HEK293 (cell line): ENCODE measurements at regions not wholly inside any gene's neighbourhood (a gene's known extent, or its start where the extent isn't known, plus 50 kb on each side); places are given as distances from the start of the nearest gene placed in this dataset.

ENCODE experiments used
- CTCF ChIA-PET: fragments of 350-600 bp; formaldehyde crosslinking; extraction: SDS; loops from one replicate; lab custom pipeline; 2021; ENCODE audit warnings: antibody characterized with exemption; lab: Yijun Ruan, JAX
- POLR2A ChIA-PET: fragments of 300-600 bp; formaldehyde crosslinking; extraction: SDS; loops from one replicate; lab custom pipeline; 2020; ENCODE audit warnings: antibody characterized with exemption, inconsistent platforms; lab: Yijun Ruan, JAX
- H3K27ac ChIP-seq: fragments of 200-500 bp; sonication (Bioruptor generic); 2 replicates; pipeline ENCODE4 v1.5.1; 2014; ENCODE audit warnings: low read depth, low read length, control low read depth, inconsistent platforms; ENCODE audit errors: extremely low read depth
- H3K36me3 ChIP-seq, 2 experiments: fragments of 200-500 bp in 1 of 2; sonication (Bioruptor generic) in 1 of 2; 1 replicate in 1 of 2; 2 replicates in 1 of 2; pipeline ENCODE4 v1.5.1; 2014 to 2017; ENCODE audit warnings: inconsistent platforms in 2 of 2, low read length in 2 of 2; ENCODE audit not compliant: control insufficient read depth in 2 of 2, insufficient read depth in 1 of 2
- H3K4me1 ChIP-seq: fragments of 200-500 bp; sonication (Bioruptor generic); 2 replicates; pipeline ENCODE4 v1.5.1; 2014; ENCODE audit warnings: mild to moderate bottlenecking, low read length, inconsistent platforms; ENCODE audit not compliant: control insufficient read depth, insufficient read depth
- H3K4me3 ChIP-seq: 2 replicates; pipeline ENCODE4 v1.5.1; 2011; ENCODE audit warnings: low read depth, mild to moderate bottlenecking, control low read depth, low read length, moderate library complexity
- H3K9me3 ChIP-seq: fragments of 200-500 bp; sonication (Bioruptor generic); 2 replicates; pipeline ENCODE4 v1.5.1; 2014; ENCODE audit warnings: low read depth, low read length, inconsistent platforms; ENCODE audit not compliant: control insufficient read depth, insufficient read depth
- ATF2 ChIP-seq: fragments of 450-650 bp; formaldehyde crosslinking; IDR thresholded peaks from 2 replicates; pipeline ENCODE4 v1.5.1; 2016; ENCODE audit warnings: missing biosample characterization, missing genetic modification characterization, low read depth
- FEZF1 ChIP-seq: fragments of 450-650 bp; formaldehyde crosslinking; IDR thresholded peaks from 2 replicates; pipeline ENCODE4 v1.5.1; 2016; ENCODE audit warnings: missing biosample characterization, missing genetic modification characterization
- HOXC10 ChIP-seq: sonication (generic); formaldehyde crosslinking; IDR thresholded peaks from 2 replicates; pipeline ENCODE4 v1.8.1; 2023; ENCODE audit warnings: mild to moderate bottlenecking, missing genetic modification reagents
- KLF1 ChIP-seq: fragments of 450-650 bp; formaldehyde crosslinking; IDR thresholded peaks from 2 replicates; pipeline ENCODE4 v1.5.1; 2016; ENCODE audit warnings: missing biosample characterization, missing genetic modification characterization
- OSR2 ChIP-seq: fragments of 450-650 bp; formaldehyde crosslinking; IDR thresholded peaks from 2 replicates; pipeline ENCODE4 v1.5.1; 2016; ENCODE audit warnings: missing biosample characterization, missing genetic modification characterization
- SETDB1 ChIP-seq: IDR thresholded peaks from one replicate; pipeline ENCODE4 v1.6.1; 2017; ENCODE audit warnings: mild to moderate bottlenecking, low read length, moderate library complexity, mixed read lengths; ENCODE audit not compliant: insufficient read length
- ZIC2 ChIP-seq: fragments of 450-650 bp; formaldehyde crosslinking; IDR thresholded peaks from 2 replicates; pipeline ENCODE4 v1.5.1; 2016; ENCODE audit warnings: missing biosample characterization, missing genetic modification characterization
- ZNF10 ChIP-seq: fragments of 450-650 bp; formaldehyde crosslinking; IDR thresholded peaks from 2 replicates; pipeline ENCODE4 v1.5.1; 2017; ENCODE audit warnings: missing biosample characterization, missing genetic modification characterization
- ZNF132 ChIP-seq: fragments of 450-650 bp; formaldehyde crosslinking; IDR thresholded peaks from 2 replicates; pipeline ENCODE4 v1.5.1; 2017; ENCODE audit warnings: missing biosample characterization, missing genetic modification characterization, borderline replicate concordance
- ZNF214 ChIP-seq: fragments of 450-650 bp; formaldehyde crosslinking; IDR thresholded peaks from 2 replicates; pipeline ENCODE4 v1.5.1; 2017; ENCODE audit warnings: missing biosample characterization, mild to moderate bottlenecking, missing genetic modification characterization, borderline replicate concordance
- ZNF341 ChIP-seq: fragments of 450-650 bp; formaldehyde crosslinking; IDR thresholded peaks from 2 replicates; pipeline ENCODE4; 2016; ENCODE audit warnings: low read depth, missing biosample characterization, missing genetic modification characterization
- ZNF354C ChIP-seq: fragments of 450-650 bp; formaldehyde crosslinking; IDR thresholded peaks from 2 replicates; pipeline ENCODE4 v1.5.1; 2016; ENCODE audit warnings: missing biosample characterization, missing genetic modification characterization, low read depth, borderline replicate concordance
- ZNF404 ChIP-seq: fragments of 450-650 bp; formaldehyde crosslinking; IDR thresholded peaks from 2 replicates; pipeline ENCODE4 v1.5.1; 2017; ENCODE audit warnings: missing biosample characterization, missing genetic modification characterization
- ZNF514 ChIP-seq: fragments of 450-650 bp; formaldehyde crosslinking; IDR thresholded peaks from 2 replicates; pipeline ENCODE4 v1.5.1; 2016; ENCODE audit warnings: missing biosample characterization, missing genetic modification characterization
- ZNF549 ChIP-seq: fragments of 450-650 bp; IDR thresholded peaks from 2 replicates; pipeline ENCODE4 v1.5.1; 2018; ENCODE audit warnings: missing biosample characterization, missing genetic modification characterization, mild to moderate bottlenecking, inconsistent platforms, moderate library complexity
- ZNF580 ChIP-seq: fragments of 450-650 bp; formaldehyde crosslinking; IDR thresholded peaks from 2 replicates; pipeline ENCODE4 v1.5.1; 2016; ENCODE audit warnings: missing biosample characterization, missing genetic modification characterization
- ZNF596 ChIP-seq: fragments of 450-650 bp; IDR thresholded peaks from 2 replicates; pipeline ENCODE4 v1.5.0; 2018; ENCODE audit warnings: missing biosample characterization, mild to moderate bottlenecking, missing genetic modification characterization, moderate library complexity
- ZNF677 ChIP-seq: fragments of 450-650 bp; IDR thresholded peaks from 2 replicates; pipeline ENCODE4 v1.5.0; 2018; ENCODE audit warnings: missing biosample characterization, mild to moderate bottlenecking, missing genetic modification characterization, moderate library complexity
- TF ChIP-seq, protein P1 (sequence below): fragments of 450-650 bp; formaldehyde crosslinking; IDR thresholded peaks from 2 replicates; pipeline ENCODE4 v1.5.1; 2016; ENCODE audit warnings: missing biosample characterization, missing genetic modification characterization
- TF ChIP-seq, protein P2 (sequence below): fragments of 450-650 bp; formaldehyde crosslinking; IDR thresholded peaks from 2 replicates; pipeline ENCODE4 v1.5.1; 2016; ENCODE audit warnings: missing biosample characterization, missing genetic modification characterization

- CTCF ChIA-PET: no interaction called here
- no peaks in the 10 kb centered on the region for H3K36me3 ChIP-seq
- TF ChIP-seq ZNF10 (tag by site-specific recombination): no peak
- TF ChIP-seq ATF2: peak; percentile 29; the same call in 1 of the 2 replicates
- no peak for TF ChIP-seq ZNF596 (tag by site-specific recombination)
- TF ChIP-seq ZNF132 (tag by site-specific recombination): no peak
- TF ChIP-seq ZNF404 (tag by site-specific recombination): no peak
- TF ChIP-seq, all 188 proteins: peak for 1
These were observed 1215.8 kb downstream of the CNTNAP5 start for GRCh38 chr2:125240870-125241269.

GRCh38 chr2:125243074-125243473, 1218.0 kb downstream of the CNTNAP5 start:
- no peaks in the 10 kb centered on the region for H3K9me3 ChIP-seq
- H3K4me3 ChIP-seq: no peak overlapping the region
- ChIA-PET CTCF (no interaction called here), POLR2A (no interaction called here)
- no peaks in the 10 kb centered on the region for H3K36me3 ChIP-seq
- H3K27ac ChIP-seq: no peak overlapping the region
- H3K4me1 ChIP-seq: no peaks in the 10 kb centered on the region
- TF ChIP-seq SETDB1 (no peak), FEZF1 (no peak), ZNF677 (no peak), ZNF341 (tag by site-specific recombination) (no peak), ZNF580 (tag by site-specific recombination) (no peak), KLF1 (tag by site-specific recombination) (no peak), ZNF214 (tag by site-specific recombination) (no peak), ZNF514 (no peak), ZIC2 (tag by site-specific recombination) (no peak), OSR2 (tag by site-specific recombination) (no peak), HOXC10 (CRISPR knock-in tag) (no peak), ZNF549 (tag by site-specific recombination) (no peak), ZNF354C (tag by site-specific recombination) (no peak)
- TF ChIP-seq, protein P1, sequence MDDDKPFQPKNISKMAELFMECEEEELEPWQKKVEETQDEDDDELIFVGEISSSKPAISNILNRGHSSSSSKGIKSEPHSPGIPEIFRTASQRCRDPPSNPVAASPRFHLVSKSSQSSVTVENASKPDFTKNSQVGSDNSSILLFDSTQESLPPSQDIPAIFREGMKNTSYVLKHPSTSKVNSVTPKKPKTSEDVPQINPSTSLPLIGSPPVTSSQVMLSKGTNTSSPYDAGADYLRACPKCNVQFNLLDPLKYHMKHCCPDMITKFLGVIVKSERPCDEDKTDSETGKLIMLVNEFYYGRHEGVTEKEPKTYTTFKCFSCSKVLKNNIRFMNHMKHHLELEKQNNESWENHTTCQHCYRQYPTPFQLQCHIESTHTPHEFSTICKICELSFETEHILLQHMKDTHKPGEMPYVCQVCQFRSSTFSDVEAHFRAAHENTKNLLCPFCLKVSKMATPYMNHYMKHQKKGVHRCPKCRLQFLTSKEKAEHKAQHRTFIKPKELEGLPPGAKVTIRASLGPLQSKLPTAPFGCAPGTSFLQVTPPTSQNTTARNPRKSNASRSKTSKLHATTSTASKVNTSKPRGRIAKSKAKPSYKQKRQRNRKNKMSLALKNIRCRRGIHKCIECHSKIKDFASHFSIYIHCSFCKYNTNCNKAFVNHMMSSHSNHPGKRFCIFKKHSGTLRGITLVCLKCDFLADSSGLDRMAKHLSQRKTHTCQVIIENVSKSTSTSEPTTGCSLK (tag by site-specific recombination): no peak
- TF ChIP-seq, protein P2, sequence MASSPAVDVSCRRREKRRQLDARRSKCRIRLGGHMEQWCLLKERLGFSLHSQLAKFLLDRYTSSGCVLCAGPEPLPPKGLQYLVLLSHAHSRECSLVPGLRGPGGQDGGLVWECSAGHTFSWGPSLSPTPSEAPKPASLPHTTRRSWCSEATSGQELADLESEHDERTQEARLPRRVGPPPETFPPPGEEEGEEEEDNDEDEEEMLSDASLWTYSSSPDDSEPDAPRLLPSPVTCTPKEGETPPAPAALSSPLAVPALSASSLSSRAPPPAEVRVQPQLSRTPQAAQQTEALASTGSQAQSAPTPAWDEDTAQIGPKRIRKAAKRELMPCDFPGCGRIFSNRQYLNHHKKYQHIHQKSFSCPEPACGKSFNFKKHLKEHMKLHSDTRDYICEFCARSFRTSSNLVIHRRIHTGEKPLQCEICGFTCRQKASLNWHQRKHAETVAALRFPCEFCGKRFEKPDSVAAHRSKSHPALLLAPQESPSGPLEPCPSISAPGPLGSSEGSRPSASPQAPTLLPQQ (tag by site-specific recombination): no peak
- TF ChIP-seq, all 188 proteins: peak for 0

More at GRCh38 chr2:125240870-125241269, 1215.8 kb downstream of the CNTNAP5 start:
- Histone ChIP-seq H3K9me3 (no peaks in the 10 kb centered on the region), H3K4me3 (no peak overlapping the region), H3K27ac (no peak overlapping the region), H3K4me1 (no peaks in the 10 kb centered on the region)
- POLR2A ChIA-PET: no interaction called here
